Stimulated activated effector memory CD8-positive, alpha-beta T cell treated with anti-CD3 and anti-CD28 coated beads, Interleukin-12 subunit alpha, Interleukin-12 subunit beta, amount 100 ng/mL, for 72 hours (primary cell): ENCODE measurements at regions not wholly inside any gene's neighbourhood (a gene's known extent, or its start where the extent isn't known, plus 50 kb on each side); places are given as distances from the start of the nearest gene placed in this dataset.

ENCODE experiments used
- ATAC-seq: fragments of 150-1000 bp; cut with Tn5 transposase; 2 replicates; pipeline ENCODE4 v1.10.0; 2021
- DNase-seq, 2 donors: peaks; one replicate each; pipeline ENCODE4 v3.0.0; 2021 to 2022; ENCODE audit warnings: low spot score in 2 of 2
- H3K27ac Mint-ChIP-seq: one replicate; pipeline ENCODE4 v1.8.0; 2022; ENCODE audit warnings: mild to moderate bottlenecking, mixed read lengths
- H3K36me3 Mint-ChIP-seq: one replicate; pipeline ENCODE4 v1.8.0; 2022; ENCODE audit warnings: mild to moderate bottlenecking, mixed read lengths
- H3K4me1 Mint-ChIP-seq: one replicate; pipeline ENCODE4 v1.8.0; 2022; ENCODE audit warnings: mixed read lengths
- H3K4me3 Mint-ChIP-seq: one replicate; pipeline ENCODE4 v1.8.0; 2022; ENCODE audit warnings: mild to moderate bottlenecking, mixed read lengths
- H3K9me3 Mint-ChIP-seq: one replicate; pipeline ENCODE4 v1.8.0; 2022; ENCODE audit warnings: mixed read lengths

DNA sequence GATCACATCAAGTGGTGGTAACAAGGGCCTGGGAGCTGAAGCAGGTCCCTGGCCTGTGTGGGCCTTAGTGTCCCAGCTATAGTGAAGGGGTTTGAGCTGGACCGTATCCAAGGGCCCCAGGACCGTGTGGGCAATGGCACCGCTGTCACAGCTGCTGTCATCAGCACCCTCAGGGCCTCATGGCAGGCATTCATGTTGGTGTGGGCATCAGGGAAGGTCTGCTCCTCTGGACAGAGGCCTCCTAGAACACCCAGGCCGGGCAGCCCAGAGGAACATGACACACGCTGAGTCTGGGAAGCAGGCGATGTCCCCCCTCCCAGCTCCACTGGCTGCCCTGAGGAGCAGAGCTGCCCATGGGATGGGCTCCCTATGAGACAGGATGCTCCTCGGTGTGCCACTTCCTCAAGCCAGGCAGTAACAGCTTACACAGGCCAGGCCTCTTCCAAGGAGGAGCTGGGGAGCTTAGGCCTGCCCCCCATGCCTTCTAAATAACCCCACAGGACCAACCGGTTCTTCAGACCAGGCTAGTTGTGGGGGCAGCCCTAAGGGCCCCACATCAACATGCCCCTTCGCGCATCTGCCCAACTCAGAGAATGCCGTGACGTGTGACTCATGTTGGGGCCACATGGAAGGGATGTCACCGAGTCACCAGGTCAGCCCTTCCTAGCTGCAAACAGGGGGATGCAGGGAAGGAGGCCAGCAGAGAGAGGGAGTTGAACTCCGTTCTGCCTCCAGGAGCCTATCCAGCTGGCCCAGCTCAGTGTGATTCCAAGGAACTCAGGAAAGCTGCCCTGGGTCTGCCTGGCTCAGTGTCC lies 80.4 kb downstream of the PITPNM2 start:
- peaks cover 40% of the 10 kb centered on the region for H3K4me1 Mint-ChIP-seq
- H3K27ac Mint-ChIP-seq: no peak overlapping the region
- no peaks in the 10 kb centered on the region for H3K9me3 Mint-ChIP-seq
- DNase-seq (no peak), ATAC-seq (no peak)
- H3K36me3 Mint-ChIP-seq: no peaks in the 10 kb centered on the region
- no peak overlapping the region for H3K4me3 Mint-ChIP-seq

DNA sequence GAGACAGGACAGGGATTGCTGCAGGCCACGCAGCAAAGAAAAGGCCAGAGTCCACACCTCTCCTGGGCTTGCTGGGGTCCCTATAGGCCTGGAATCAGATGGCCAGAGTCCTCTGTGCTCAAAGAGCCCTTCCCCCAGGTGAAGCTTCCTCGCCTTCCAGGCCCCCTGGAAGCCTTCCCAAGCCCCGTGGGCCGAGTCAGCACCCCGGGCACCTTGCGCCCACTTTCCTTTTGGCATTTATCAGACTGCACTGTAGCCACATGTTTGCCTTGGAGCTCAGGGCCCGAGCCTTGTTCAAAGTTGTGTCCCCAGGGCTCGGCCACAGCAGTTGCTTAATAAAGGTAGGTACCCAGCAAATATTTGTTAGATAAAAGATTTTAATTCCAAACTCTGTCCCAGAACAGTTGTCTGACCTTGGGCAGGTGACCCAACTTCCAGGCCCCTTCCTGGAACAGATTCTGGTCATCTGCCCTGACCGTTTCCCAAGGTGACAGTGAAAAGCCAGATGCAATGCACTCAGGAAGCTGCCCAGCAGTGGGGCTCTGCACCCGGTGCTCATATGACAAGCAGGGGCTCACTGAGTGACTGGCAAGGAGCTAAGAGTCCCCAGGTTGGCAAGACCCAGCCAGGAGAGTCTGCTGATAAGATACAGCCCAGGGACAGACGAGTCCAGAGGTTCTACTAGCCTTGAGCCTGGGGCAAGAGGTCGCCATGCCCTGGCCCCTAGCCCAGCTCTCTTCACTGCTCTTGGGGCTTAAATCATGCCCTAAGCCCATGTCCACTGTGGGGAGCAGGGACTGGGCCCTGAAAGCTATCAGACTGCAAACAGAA lies 81.2 kb downstream of the PITPNM2 start:
- no peak overlapping the region for H3K27ac Mint-ChIP-seq
- ATAC-seq (no peak), DNase-seq (no peak)
- H3K9me3 Mint-ChIP-seq: no peaks in the 10 kb centered on the region
- H3K4me3 Mint-ChIP-seq: no peak overlapping the region
- no peaks in the 10 kb centered on the region for H3K36me3 Mint-ChIP-seq
- peaks cover 37% of the 10 kb centered on the region for H3K4me1 Mint-ChIP-seq

DNA sequence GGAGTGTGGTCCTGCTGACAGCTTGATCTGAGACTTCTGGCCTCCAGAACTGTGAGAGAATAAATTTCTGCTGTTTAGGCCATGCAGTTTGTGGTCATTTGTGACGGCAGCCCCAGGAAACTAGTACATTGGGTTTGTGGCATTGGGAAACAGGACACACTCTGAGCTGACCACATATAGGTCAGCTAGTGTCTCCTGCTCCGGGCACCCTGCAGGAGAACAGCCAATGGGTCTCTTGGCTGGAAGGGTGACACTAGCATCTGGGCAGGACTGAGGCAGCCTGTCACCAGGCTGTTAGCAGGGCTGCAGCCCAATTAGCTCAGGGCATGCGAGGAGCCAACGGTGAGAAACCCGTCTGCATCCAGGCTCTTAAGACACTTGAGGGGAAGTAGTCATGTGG lies 83.2 kb downstream of the PITPNM2 start:
- ATAC-seq: no peak
- no peak overlapping the region for H3K4me3 Mint-ChIP-seq
- H3K36me3 Mint-ChIP-seq: no peaks in the 10 kb centered on the region
- DNase-seq: no peak
- no peaks in the 10 kb centered on the region for H3K9me3 Mint-ChIP-seq
- H3K27ac Mint-ChIP-seq: no peak overlapping the region
- peaks cover 19% of the 10 kb centered on the region for H3K4me1 Mint-ChIP-seq

DNA sequence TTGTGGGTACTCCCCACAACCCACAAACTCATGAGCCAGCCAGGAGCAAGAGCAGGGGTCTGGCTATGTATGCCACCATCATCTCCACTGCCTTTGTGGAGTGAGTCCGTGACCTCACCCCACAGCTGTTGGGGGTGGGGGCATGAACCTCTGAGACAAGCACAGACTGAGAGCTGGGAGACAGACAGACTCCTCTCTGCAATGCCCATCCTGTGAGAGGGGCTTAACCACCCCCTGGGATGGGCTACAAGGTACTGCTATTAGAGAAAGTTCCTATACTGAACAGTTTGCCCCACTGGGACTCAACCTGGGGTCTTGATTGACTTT lies 84.5 kb downstream of the PITPNM2 start:
- no peak for DNase-seq
- no peak overlapping the region for H3K27ac Mint-ChIP-seq
- ATAC-seq: no peak
- H3K4me1 Mint-ChIP-seq: peaks cover 19% of the 10 kb centered on the region
- no peaks in the 10 kb centered on the region for H3K36me3 Mint-ChIP-seq
- H3K4me3 Mint-ChIP-seq: no peak overlapping the region
- no peaks in the 10 kb centered on the region for H3K9me3 Mint-ChIP-seq

DNA sequence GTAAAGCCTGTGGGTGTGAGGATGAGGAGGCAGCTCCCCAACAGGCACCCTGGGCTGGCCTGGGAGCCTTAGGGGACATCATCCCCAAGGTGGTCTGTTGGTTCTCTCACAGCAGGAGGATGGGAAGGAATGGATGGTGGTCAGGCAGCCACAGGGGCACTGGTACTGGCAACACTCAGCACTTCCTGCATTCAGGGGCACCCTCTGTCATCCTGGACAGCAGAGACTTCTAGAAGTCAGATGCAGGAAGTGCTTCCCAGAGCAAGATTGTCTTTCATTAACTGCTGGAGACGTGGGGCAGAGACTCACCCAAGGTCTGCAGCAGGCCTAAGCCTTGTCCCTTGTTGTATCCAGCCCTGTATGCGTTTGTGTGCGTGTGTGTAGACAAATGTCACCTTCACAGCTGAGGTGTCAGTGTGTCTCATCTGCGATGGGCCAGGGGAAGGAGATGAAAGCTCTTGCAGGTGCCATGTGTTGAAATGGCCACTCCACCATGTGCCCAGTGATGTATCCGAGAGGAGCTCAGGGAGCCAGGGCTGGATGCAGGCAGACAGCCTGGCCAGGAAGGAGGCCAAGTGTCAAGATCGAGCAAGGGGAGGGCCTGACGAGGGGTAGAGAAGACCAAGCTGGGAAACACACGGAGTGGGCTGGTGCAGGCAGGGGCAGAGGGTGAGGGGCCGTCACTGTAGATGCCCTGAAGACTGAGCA lies 85.1 kb downstream of the PITPNM2 start:
- DNase-seq: no peak
- H3K4me1 Mint-ChIP-seq: peaks cover 19% of the 10 kb centered on the region
- H3K27ac Mint-ChIP-seq: peak overlapping the region; percentile 65

DNA sequence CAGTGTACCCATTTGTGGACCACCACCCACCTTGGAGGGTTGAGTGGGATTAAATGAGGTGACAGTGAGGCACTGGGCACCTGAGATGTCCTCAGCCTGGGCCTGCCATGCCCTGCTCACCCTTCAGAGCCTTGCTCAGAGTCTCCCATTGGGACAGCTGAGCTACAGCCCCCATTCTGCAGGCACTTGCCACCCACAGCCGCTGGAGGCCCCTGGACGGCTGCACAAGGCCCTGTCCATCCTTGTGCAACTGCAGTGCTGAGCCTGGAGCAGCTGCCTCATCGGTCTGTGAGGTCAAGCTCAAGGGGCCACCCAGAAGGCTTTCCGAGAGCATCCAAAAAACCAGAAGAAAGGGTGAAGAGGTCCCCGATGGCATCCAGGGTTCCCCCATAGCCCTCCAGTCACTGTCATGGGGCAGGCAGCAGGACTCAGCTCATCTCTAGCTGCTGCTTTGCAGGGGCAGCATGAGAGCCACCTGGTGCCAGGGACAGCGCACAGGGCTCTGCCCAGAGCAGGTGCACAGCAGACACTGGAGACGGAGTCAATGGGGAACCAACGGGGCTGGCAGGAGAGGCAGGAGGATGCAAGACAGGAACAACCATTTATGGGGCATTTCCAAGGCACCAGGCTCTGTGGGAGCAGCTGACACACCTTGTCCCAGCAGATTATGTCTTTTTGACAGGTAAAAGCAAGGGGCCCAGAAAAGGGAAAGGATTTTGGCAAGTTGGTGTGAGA lies 84.6 kb downstream of the ARL6IP4 start:
- H3K4me1 Mint-ChIP-seq: peaks cover 19% of the 10 kb centered on the region
- H3K27ac Mint-ChIP-seq: peak overlapping the region; percentile 65
- H3K9me3 Mint-ChIP-seq: no peaks in the 10 kb centered on the region
- ATAC-seq (no peak), DNase-seq (no peak)
- H3K36me3 Mint-ChIP-seq: no peaks in the 10 kb centered on the region
- H3K4me3 Mint-ChIP-seq: no peak overlapping the region

More for the DNA sequence above, 85.1 kb downstream of the PITPNM2 start:
- no peak for ATAC-seq
- no peak overlapping the region for H3K4me3 Mint-ChIP-seq
- no peaks in the 10 kb centered on the region for H3K9me3 Mint-ChIP-seq
- H3K36me3 Mint-ChIP-seq: no peaks in the 10 kb centered on the region

DNA sequence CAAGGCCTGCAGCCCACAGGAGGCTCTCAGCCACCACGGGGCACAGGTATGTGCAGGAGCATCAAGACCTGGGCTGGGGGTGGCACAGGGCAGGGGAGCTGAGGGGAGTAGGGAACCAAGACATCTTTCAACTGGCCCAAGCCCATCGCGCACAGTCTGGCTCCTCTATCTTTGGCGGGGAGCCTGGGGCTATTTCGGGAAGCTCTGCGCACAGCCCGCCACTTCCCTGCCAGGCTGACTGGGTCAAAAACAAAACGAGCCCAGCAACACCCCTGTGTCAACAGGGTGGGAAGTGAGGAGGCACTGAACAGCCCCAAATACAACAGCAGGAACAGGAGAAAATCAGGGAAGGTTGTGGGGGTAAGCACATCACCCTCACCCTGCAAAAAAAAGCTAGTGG lies 83.9 kb downstream of the ARL6IP4 start:
- Mint-ChIP-seq H3K4me1 (peaks cover 19% of the 10 kb centered on the region), H3K9me3 (no peaks in the 10 kb centered on the region), H3K27ac (no peak overlapping the region), H3K4me3 (no peak overlapping the region), H3K36me3 (no peaks in the 10 kb centered on the region)
- DNase-seq (no peak), ATAC-seq (no peak)

DNA sequence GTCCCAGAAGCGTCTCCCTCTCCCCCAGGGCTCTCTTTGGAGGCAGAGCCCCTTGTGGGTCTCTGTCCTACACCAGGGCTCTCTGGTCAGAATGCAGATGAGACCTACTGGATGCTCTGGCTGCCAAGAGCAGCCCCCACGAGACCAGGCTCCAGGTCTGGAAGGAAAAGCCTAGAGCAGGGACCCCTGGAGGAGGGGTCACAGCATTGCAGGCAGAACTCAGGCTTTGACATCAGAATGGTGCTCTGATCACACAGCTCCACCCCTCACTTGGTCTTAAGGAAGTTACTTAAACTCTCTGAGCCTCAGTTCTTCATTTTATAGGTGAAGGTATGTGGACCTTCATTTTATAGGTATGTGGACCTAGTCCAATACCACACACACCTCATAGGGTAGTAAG lies 83.1 kb downstream of the ARL6IP4 start:
- H3K27ac Mint-ChIP-seq: no peak overlapping the region
- ATAC-seq: peak; percentile 38

DNA sequence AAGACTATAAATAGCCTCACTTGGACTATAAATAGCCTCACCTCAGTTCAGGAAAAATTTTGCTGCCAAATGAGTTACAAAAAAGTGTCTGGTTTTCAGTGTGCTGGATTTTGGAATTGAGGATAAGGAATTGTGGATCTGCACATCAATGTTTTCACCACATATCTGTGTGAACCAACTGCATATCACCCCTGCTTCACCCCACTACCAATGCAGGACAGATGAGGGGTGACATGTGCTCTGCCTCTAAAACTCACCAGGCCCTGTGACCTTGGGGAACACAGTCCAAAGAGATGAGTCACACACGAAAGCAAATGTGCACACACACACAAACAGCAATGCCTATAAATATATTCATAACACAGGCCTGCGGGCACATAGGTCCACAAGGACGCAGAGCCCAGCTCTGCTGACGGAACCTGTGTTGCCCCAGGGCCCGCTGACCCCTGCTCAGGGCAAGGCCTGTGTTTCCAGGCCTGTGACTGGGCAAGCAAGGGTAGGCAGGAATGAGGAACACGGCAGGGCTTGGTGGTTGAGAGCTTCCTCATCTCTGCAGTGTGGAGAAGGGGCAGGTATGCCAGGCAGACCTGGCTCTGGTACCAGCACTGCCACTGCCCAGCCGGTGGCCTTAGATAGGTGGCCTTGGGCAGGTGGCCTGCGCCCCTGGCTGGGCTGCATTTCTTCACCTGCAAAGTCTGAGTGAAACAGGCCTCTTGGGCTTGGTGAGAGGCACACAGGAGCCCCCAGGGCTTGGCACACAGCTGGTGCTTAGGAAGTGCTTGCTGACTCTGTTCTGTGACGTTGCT lies 82.4 kb downstream of the ARL6IP4 start:
- Mint-ChIP-seq H3K4me1 (peaks cover 24% of the 10 kb centered on the region), H3K27ac (no peak overlapping the region), H3K4me3 (no peak overlapping the region), H3K36me3 (no peaks in the 10 kb centered on the region), H3K9me3 (no peaks in the 10 kb centered on the region)
- DNase-seq (no peak), ATAC-seq (peak; percentile 42)

More for the DNA sequence above, 83.1 kb downstream of the ARL6IP4 start:
- no peak overlapping the region for H3K4me3 Mint-ChIP-seq
- H3K36me3 Mint-ChIP-seq: no peaks in the 10 kb centered on the region
- DNase-seq: no peak
- H3K9me3 Mint-ChIP-seq: no peaks in the 10 kb centered on the region
- peaks cover 23% of the 10 kb centered on the region for H3K4me1 Mint-ChIP-seq

DNA sequence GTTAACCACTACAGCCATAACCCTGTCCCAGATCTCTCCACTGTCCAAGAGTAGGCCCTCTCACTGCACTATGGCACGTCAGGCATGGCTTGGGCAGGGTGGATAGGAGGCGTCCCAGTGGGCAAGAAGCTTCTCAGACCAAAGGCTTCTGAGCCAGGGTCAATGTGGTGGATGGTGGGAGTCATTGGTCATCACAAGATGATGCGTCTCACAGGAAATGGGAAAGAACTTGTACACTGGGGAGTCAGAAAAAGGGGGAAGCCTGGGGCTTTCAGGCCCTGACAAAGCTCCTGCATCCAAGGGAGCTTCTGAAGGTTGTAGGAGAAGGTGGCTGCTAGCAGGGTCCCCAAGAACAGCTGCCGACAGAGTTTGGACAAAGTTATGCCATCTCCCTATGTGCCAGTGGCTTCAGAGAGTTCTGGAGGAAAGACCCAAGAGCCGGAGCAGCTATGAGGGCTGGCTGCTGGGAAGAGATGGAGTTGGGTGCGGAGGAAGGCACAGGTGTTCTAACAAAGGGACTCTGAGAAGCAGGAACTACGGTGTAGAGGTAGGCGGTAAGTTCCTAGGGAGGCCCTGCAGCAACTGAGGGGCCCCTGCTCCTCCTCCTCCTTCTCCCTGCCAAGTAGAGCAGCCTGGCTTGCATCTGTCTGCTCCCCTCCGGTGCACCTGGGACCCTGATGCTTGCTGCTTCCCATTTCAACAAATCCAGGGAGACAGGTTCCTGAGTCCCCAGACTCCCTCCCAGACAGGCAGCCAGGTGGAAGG lies 81.1 kb downstream of the ARL6IP4 start:
- DNase-seq (no peak), ATAC-seq (no peak)
- Mint-ChIP-seq H3K9me3 (no peaks in the 10 kb centered on the region), H3K27ac (no peak overlapping the region), H3K4me1 (peaks cover 24% of the 10 kb centered on the region), H3K36me3 (no peaks in the 10 kb centered on the region), H3K4me3 (no peak overlapping the region)

DNA sequence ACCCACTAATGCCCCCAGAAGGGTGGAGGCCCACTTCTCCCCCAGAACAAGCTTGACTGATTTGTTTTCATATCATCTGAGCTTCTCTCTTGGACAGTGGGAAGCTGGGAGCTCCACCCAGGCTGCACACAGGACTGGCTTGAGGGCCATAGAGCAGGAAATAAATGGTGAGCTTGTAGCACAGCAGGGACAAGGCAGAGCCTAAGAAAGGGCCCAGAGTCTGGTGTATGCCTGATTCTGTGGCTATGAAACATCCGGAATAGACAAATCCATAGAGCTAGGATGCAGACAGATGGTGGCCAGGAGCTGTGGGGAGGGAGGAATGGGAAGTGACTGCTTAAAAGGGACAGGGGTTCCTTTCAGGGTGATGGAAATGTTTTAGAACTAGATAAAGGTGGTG lies 79.0 kb downstream of the ARL6IP4 start:
- DNase-seq: no peak
- ATAC-seq: no peak
- H3K27ac Mint-ChIP-seq: no peak overlapping the region
- no peak overlapping the region for H3K4me3 Mint-ChIP-seq
- H3K36me3 Mint-ChIP-seq: no peaks in the 10 kb centered on the region
- no peaks in the 10 kb centered on the region for H3K9me3 Mint-ChIP-seq
- H3K4me1 Mint-ChIP-seq: peaks cover 11% of the 10 kb centered on the region

DNA sequence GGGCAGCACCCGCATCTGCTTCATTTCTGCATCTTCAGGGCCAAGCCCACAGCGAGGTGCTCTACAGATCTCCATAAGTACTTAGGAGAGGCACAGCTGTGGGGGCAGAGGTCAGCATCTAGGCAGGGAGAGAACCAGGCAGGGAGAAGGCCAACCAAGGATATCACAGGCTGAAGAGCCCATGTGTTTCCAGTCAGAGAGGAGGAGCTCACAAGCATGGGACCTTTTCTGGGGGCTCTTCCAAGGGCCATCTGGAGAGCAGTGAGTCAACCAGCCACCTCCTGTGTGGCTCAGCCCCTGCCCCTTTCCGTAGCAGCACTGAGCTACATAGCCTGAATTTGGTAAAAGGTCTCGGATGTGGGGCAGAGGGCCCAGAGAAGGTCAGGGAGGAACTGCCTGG lies 78.5 kb downstream of the ARL6IP4 start:
- Mint-ChIP-seq H3K4me1 (peaks cover 11% of the 10 kb centered on the region), H3K27ac (no peak overlapping the region), H3K4me3 (no peak overlapping the region), H3K9me3 (no peaks in the 10 kb centered on the region), H3K36me3 (no peaks in the 10 kb centered on the region)
- no peak for ATAC-seq
- DNase-seq: no peak

DNA sequence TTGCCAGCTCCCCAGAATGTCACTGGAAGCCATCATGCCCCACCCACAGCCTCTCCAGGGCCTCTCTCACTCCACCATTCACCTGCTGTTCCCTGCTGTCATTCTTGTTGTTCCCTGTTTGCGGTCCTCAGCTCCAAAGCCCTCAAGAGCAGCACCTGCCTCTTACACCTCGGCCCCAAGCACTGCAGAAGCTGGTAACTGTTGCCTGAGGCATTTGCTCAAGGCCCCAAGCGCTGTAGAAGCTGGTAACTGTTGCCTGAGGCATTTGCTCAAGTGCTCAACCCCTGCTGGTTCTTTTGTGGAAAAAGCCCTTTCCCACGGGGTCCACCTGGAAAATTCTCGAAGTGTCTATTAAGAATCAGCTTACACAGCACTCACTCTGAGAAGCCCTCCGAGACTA lies 78.0 kb downstream of the ARL6IP4 start:
- H3K4me3 Mint-ChIP-seq: no peak overlapping the region
- ATAC-seq: no peak
- H3K36me3 Mint-ChIP-seq: no peaks in the 10 kb centered on the region

More for the DNA sequence above, 78.0 kb downstream of the ARL6IP4 start:
- H3K27ac Mint-ChIP-seq: no peak overlapping the region
- no peaks in the 10 kb centered on the region for H3K9me3 Mint-ChIP-seq
- no peak for DNase-seq
- H3K4me1 Mint-ChIP-seq: peaks cover 11% of the 10 kb centered on the region
